Glomerular endothelial cell (primary cell): ENCODE measurements at regions not wholly inside any gene's neighbourhood (a gene's known extent, or its start where the extent isn't known, plus 50 kb on each side); places are given as distances from the start of the nearest gene placed in this dataset.

Experiments used
- DNase-seq: peaks from one replicate; pipeline ENCODE4 v3.0.0-alpha.2; 2011; ENCODE audit warnings: low read depth, low spot score; ENCODE audit errors: extremely low read depth

DNA sequence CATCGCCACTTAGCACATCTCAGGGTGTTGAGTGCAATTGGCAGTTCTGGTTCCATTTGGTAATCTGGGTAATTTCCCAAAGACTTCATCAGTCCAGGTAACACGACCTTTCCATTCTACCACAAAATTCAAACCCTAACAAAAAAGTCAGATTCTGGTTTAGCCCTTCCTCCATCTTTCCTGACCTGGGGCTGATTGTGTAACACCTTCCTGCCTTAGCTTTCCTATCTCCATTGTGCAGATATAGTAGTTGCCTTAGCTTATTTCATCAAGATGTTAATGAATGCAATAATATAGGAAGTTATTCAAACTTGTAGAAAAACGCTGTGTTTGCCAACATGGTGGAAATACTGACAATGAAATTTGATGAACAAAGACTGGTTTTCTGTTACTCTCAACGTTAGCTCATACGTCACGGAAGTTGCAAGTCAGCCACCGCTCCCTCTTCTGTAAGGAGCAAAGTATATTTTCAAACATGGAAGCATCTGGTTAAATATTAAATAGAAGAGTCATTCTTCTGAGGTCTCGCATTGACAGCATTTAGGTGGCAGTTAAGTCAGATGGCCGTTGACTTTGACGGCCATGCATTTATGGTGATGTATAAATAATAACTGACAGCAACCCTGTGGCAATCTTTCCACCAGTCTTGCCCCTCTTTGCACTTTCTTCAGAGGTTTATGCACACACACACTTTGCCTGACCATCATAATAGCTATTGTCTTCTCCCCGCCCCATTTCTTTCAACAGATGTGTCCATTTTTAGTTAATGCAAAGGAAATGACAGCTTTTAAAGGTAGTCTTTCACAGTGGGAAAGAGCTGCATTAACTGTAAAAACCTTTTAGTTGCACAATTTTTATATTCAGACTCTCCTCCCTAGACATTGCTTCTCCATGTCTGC, 205.1 kb upstream of the BMPER start:
- DNase-seq, result no peak

DNA sequence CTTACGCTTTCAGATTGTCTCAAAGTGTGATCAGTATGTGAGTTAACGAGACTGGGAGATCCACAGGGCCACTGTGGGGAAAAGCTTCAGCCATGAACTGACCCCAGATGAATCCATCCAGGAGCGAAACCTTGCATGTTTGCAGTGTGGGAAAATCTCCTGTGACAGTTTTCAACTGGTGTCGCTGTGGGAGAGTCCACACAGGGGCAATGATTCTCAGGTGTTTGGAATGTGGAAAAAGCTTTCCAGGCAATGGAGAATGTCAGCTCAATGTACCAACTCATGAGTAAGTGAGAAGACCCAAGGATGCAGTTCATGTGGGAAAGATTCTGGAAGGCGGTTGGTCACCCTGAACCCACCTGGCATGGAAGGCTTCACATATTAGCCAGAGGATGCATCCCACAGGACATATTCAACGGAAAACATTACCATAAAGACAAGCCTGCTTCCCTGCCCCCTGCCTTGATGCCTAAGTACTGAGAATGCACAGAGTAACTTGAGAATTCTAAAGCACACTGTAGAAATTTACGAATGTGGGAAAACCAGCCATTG, 204.1 kb upstream of the BMPER start:
- DNase-seq, result no peak

DNA sequence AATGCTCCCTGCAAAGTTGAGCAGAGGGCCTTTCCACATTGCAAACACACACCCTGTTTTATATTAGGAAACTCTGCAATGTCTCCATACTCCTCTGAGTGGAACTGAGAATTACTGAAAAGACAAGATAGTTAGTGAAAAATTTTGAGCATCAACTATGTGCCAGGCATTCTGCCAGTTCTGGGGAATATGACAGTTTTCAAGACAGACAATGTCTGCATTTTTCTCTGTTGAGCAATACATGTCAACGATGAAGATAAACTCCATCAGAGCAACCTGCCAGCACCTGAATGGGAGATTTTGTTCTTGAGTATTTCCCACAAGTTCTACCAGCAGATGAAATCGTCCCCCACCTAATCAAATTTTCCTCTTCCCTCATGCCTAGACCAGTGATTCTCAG, 203.4 kb upstream of the BMPER start:
- DNase-seq, result no peak

DNA sequence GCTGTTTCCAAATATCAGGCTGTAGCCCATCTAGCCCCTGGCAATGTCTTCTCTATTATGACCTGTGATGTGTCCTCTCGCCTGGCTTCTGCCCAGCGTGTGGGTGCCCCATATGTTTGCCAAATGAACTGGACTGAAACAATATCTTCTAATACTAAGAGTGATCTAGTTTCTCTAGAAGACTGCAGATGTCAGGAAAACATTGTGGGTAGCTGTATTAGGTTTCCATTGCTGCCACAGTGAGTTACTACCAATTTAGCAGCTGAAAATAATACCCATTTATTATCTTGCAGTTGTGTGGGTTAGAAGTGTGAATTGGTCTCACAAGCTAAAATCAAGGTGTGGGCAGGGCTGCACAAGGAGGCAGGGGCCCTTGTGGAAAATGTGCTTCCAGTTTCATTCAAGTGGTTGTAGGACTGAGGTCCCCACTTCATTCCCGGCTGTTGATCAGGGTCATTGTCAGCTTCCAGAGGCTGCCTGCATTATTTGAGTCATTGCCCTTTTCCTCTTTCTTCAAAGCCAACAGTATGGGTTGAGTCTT, 202.8 kb upstream of the BMPER start:
- no peak for DNase-seq

DNA sequence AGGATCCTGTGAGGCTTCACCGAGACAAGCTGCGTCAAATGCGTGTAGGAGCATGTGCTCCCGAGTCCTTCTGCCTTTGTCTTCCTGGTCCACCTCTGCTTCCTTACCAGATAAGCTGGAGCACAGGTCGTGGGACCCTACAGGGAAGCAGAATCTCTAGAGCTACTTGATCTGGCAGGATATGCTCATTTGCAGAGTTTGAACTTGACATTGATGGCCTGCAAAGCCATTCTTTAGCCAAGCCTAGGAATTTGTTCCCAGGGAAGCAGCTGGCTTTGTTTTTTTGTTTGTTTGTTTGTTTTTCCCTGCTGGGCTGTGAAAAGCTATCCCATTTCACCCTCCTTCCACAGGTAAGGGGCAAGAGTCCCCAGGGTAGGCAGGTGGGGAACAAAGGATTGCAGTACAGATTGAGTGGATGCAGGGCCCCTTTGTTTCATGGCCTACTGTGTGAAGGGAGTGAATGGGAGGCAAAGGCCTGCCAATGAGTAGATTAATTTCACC, 200.0 kb upstream of the BMPER start:
- DNase-seq, result no peak

DNA sequence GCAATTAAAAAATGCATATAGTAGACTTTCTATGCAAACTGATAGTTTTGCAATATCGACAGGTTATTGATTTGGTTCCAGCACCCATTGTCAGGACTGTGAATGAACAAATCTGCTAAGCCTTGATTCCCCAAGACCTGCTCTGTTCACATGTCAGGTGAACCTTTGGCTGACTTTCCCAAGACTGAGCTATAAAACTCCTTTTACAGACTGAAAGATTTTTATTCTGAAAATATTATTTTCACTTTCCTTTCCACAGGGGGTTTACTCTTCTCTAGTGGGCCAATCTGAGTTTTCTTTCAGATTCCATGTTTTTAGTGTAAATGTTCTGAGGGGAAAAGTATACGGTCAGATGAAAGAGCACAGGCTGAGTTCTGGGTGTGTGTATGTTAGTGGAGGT, 199.2 kb upstream of the BMPER start:
- DNase-seq, result no peak

DNA sequence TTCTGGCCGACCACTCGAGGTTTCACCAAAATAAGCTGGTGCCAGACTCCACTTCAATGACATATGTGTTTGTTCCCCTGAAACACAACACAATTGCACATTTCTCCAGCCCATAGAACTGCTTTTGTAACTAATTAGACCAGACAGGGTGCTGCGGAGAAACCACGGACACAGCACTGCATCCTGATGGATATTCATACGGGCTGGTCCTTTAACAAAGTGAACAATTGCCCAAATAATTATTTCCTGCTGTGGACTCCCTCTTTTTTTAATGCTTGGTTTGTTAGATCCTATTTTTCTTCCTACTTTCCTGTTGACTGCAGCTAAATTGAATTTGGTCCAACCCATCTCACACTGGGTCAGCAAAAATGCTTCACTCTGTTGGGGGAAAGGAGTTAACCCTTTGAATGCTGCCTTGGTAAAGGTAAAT, 198.6 kb upstream of the BMPER start:
- DNase-seq, result no peak

DNA sequence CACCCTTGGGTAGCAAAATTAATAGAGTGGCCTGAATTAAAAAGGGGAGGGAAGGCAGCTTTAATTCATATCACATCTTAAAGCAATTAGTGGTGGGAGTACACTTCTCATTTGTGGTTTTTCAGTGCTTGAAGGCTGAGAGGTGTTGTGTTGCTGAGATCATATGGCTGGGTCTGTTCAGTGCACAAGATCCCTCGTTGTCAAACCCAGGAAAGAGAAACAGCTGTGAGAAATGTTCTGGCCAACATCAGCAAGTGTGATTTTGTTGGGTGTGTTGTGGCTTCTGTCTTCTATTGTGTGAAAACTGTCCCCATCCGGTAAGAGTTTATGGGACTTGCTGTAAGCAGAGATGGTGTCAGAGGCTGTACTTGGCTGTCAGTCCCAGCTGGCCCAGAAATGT, 197.9 kb upstream of the BMPER start:
- no peak for DNase-seq

DNA sequence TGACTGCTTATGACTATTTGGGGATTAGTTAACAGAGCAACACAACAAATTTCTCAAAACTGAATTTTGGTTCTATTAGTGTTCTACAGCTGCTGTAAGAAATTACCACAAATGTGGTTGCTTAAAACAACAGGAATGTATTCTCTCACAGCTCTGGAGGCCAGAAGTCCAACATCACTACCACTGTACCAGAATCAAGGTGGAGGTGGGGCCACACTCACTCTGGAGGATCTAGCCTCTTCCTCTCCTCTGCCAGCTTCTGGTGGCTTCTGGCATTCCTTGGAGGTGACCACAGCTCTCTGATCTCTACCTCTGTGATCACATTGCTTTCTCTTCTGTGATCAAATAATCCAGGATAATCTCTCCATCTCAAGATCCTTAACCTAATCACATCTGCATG, 194.7 kb upstream of the BMPER start:
- DNase-seq, result no peak

DNA sequence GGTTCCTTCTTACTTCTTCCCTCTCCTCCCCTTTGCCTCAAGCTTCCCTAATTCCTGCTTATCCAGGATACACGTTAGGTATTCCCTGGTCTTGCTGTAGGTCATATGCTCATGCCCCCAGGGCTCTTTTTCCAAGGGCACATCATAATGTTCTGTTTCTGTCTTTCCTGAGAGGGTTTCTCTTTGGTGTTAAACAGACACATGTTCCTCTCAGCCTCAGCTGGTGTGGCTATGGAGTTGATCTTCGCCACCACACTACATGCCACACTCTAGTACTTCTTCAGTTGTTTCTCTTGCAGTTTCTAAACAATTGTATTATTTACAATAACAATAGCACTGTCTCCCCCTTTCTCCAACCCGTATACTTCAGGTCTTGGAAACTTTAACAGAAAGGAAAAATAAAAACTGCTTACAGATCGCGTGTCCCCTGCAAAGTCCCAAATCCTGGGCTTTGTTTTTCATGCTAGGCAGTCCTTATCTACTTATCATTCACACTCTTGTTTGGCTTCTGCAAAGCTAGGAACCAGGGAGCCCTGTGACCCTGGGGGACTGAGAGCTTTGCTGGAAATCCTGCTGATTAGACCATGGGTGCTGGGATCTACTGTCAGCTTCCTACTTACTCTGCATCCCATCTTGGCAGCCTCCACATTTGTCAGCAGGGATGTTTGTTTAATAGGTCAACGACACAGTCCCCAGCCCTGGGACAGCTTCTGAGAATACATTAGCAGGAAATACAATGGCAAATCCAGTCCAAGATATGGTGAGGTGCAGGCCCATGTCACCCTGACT, 193.9 kb upstream of the BMPER start:
- DNase-seq, result no peak

DNA sequence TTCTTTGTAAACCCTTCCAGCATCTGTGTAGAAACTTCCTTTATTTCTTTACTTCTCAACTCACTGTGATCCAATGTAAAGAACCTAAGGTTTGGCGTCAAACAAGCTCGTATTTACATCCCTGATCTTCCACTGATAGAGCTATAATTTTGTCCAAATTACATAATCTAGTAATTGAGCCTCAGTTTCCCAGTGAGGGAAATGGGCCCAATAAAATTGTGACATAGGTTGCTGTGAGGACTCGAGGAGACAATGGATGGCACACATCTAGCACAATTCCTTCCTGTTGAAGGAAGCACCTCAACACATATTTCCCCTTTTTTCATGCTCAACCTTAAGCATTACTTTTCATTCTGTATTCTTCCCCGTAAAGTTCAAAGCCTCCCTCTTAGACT, 193.3 kb upstream of the BMPER start:
- DNase-seq, result no peak

DNA sequence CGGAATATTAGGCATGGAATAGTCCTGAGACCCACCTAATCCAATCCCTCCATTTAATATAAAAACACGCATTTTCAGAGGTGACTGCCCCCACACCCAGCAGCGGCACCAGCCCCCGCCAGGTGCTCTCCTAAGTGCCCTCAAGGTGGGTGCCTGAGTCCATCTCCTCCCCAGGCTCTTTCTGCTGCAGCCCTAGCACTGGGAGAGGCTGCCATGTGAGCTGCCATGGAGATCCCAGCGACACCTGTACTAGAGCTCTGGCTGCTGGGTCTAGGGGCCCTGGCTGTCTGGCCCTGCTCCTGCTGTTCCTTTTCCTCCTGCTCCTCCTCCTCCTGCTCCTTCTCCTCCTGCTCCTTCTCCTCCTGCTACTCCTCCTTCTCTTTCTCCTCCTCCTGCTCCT, 191.1 kb upstream of the BMPER start:
- DNase-seq, result no peak

DNA sequence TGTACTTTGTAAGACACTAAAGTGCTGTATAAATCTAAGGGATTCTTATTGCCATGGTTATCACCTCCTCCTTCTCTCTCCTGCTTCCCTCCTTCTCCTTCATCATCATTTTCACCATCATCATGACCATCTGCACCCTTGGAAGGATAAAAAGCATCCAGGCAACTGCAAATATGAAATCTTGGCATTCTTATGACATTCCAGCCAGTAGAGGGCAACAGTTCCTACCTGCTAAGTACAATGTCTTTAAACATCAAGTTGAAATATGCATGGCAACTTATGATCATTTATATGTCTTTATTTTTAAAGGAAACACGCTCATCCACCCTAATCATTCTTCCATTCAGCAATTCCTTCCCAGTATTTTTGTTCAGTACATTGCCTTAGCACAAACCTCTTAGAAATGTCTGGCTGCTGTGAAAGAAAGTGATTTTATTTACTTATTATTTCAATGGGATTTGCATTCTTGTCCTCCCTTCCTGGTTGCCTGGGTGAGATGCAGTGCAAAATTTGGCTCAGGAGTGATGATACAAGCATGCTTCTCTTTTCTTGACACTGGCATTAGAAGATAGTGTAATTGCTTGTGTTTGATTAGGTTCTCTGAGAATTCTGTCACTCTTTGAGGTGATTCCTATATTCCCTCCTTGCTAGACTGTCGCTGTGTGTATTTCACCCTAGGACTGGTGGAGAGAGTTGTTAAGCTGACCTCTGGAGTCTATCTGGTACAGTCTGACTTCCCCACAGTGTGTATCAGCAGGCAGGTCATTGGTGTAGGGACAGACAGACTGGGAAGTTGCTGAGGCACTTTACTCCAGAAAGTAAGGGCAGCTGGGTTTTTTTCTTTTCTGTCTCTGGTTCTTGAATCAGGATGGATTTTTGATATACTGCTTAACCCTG, 188.5 kb upstream of the BMPER start:
- DNase-seq, result peak; percentile 82

DNA sequence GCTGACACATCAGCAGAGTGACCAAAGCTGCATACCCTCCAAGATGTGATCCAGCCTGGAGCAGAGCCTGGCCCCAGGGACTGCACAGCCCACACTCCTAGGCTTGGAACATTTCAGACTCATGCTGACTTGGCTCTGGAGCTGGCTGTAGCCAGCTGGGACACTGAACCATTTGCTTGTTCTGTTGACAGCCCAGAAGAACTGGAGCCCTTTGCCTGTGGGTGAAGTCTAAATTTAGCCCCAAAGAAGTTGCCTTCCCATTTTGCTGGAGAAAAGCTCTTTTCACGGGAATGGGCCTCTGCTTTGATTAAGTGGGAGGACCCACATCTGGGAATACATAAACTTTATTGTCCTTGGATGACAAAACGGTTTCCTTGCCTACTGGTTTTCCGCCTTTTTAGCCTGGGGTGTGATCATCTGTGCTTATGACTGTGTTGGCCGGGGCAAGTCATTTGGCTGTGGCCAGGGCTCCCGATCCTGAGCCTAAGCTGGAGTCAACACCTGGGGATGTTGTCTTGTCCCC, 186.2 kb upstream of the BMPER start:
- no peak for DNase-seq

DNA sequence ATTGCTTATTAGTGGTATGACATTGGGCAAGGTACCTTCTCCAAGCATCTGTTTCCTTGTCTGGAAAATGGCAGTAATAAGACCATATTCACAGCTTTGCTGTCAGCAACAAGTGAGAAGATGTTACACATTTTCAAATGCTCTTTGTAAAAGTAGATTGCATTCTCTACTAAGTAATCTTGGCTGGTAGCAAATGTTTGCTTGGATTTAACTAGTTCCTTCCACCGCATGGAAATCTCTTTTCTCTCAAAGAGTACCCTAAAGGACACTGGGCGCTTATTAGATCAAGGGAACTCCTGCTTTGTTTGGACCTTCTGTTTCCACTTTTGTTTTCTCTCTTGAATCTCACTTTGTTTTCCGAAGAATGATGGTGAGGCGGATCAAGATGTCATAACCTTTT, 185.2 kb upstream of the BMPER start:
- DNase-seq, result no peak

DNA sequence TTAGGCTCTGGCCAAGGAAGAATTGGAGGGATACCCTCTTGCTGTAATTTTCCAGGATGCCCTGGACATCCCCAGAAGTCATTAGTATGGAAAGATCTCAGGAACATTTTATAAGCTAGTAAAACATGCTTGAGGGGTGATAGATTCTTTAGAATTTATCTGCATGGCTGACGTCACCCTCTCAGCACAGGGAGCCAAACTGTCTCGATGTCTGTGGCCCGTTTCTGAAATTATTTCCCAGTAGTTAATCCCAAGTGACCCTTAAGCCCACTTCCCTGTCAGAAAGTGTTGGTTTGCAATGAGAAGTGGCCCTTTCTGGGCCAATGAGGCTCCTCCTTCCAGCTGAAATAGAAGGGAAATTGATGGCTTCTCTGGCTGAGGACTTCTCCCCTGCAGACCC, 184.5 kb upstream of the BMPER start:
- DNase-seq, result no peak

DNA sequence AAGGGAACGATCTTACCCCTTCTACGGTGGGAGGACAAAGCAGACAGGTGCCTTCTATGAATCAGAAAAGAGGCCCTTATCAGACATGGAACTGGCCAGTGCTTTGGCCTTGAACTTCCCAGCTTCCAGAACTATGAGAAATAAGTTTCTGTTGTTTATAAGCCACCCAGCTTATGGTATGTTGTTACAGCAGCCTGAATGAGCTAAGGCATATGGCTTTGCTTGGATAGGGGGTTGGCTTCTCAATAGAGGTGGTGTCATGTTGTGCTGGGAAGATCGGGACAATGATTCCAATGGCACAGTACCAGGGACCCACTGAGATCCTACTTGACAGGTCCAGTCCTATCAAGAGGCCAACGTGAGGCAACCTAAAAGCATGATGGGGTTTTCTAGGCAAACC, 183.4 kb upstream of the BMPER start:
- DNase-seq, result no peak

DNA sequence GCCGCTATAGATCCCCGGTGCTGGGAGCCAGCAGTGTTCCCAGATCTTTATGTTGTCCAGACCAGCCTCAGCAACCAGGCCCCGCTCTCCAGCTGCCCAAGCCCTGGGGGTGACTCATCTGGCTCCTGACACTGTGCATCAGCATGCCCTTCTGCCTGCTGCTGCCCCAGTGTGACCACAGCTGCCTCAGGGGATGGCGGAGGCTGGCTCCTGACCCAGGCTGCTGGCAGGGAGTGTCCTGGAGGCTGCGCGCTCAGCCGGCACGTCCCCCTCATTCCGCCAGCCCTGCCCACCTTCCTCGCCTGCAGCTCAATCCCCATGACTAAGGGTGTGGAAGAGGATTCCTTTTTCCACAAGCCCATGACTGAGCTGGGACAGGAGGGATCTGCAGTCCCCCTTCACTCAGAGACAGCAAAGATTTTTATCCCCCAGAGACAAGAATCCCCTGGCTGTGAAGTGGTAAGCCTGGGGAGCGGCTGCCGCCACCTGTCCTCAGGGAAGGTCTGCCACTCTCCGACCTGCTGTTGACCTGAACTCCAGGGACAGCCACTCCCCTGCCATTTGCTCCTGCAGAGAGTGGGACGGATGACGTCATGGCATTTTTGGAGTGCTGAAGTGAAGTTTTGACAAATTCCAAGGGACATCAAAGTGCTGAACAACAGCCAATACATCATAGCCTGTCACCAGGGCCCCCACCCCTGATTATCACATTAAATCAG, 182.8 kb upstream of the BMPER start:
- DNase-seq, result no peak

DNA sequence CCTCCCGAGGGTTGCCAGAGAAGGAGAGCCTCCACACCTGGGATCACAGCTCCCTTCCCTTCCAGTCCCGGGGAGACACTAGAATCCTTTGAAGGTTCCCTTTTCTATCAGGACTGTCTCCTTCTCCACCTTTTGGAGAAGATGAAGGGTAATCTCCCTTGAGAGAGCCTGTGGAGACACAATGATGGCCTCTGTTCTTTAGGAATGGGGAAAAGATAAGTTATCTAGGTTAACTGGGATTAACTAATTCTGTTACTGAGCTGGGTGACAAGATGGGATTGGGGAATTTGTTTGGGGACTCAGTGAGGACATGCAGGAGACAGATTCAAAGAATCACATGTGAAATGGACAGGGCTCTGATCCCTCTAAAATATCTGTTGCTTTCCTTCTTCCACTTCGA, 181.1 kb upstream of the BMPER start:
- no peak for DNase-seq
